AG04450 (cell line): ENCODE measurements at regions not wholly inside any gene's neighbourhood (a gene's known extent, or its start where the extent isn't known, plus 50 kb on each side); places are given as distances from the start of the nearest gene placed in this dataset.

Experiments
- CTCF ChIA-PET: fragments of 300-600, 350-600 bp; formaldehyde crosslinking; extraction: SDS; loops from one replicate; lab custom pipeline; 2022; ENCODE audit warnings: antibody characterized with exemption, inconsistent platforms; lab: Charles Lee
- POLR2A ChIA-PET: fragments of 350-600 bp; formaldehyde crosslinking; extraction: SDS; loops from one replicate; lab custom pipeline; 2021; ENCODE audit warnings: antibody characterized with exemption, inconsistent platforms; lab: Yijun Ruan, JAX
- DNase-seq: peaks from one replicate; pipeline ENCODE4 v3.0.0-alpha.2; 2011; ENCODE audit warnings: low read depth, low spot score
- H3K27ac ChIP-seq: one replicate; pipeline ENCODE4 v1.5.1; 2012; ENCODE audit warnings: low read depth, low read length, control low read depth
- H3K27me3 ChIP-seq: one replicate; pipeline ENCODE4 v1.6.0; 2012; ENCODE audit warnings: low read length; ENCODE audit not compliant: control insufficient read depth, insufficient read depth
- H3K4me3 ChIP-seq: 2 replicates; pipeline ENCODE4 v1.5.1; 2011; ENCODE audit warnings: mild to moderate bottlenecking, low read depth, low read length, control low read depth
- H3K9me3 ChIP-seq: 2 replicates; pipeline ENCODE4 v1.5.1; 2012; ENCODE audit warnings: low read length; ENCODE audit not compliant: control insufficient read depth, insufficient read depth
- TF ChIP-seq, protein P1 (sequence below): IDR thresholded peaks from 2 replicates; pipeline ENCODE4 v1.5.1; 2011; ENCODE audit warnings: low read depth, low read length, control low read depth, inconsistent platforms

GRCh38 chr21:35303085-35303484, 254.0 kb upstream of the RUNX1 start:
- ChIA-PET POLR2A (interaction anchor here (0.6 kb wide), 1 partner anchor 98 kb away, joined by 3 read pairs; no protein-coding TSS in a partner anchor), CTCF (no interaction called here)
- Histone ChIP-seq H3K9me3 (no peaks in the 10 kb centered on the region), H3K4me3 (no peak overlapping the region), H3K27ac (no peak overlapping the region), H3K27me3 (no peaks in the 10 kb centered on the region)
- TF ChIP-seq, protein P1, sequence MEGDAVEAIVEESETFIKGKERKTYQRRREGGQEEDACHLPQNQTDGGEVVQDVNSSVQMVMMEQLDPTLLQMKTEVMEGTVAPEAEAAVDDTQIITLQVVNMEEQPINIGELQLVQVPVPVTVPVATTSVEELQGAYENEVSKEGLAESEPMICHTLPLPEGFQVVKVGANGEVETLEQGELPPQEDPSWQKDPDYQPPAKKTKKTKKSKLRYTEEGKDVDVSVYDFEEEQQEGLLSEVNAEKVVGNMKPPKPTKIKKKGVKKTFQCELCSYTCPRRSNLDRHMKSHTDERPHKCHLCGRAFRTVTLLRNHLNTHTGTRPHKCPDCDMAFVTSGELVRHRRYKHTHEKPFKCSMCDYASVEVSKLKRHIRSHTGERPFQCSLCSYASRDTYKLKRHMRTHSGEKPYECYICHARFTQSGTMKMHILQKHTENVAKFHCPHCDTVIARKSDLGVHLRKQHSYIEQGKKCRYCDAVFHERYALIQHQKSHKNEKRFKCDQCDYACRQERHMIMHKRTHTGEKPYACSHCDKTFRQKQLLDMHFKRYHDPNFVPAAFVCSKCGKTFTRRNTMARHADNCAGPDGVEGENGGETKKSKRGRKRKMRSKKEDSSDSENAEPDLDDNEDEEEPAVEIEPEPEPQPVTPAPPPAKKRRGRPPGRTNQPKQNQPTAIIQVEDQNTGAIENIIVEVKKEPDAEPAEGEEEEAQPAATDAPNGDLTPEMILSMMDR: no peak
- DNase-seq: peak; percentile 66

GRCh38 chr21:35298757-35299156, 249.7 kb upstream of the RUNX1 start:
- no peak overlapping the region for H3K27ac ChIP-seq
- no peak overlapping the region for H3K4me3 ChIP-seq
- ChIA-PET CTCF (no interaction called here), POLR2A (no interaction called here)
- TF ChIP-seq, protein P1: no peak
- no peaks in the 10 kb centered on the region for H3K27me3 ChIP-seq
- no peaks in the 10 kb centered on the region for H3K9me3 ChIP-seq
- no peak for DNase-seq

GRCh38 chr21:35297665-35298064, 248.6 kb upstream of the RUNX1 start:
- H3K27me3 ChIP-seq: no peaks in the 10 kb centered on the region
- no peaks in the 10 kb centered on the region for H3K9me3 ChIP-seq
- no peak overlapping the region for H3K4me3 ChIP-seq
- DNase-seq: no peak
- TF ChIP-seq, protein P1: no peak
- H3K27ac ChIP-seq: no peak overlapping the region
- ChIA-PET CTCF (no interaction called here), POLR2A (no interaction called here)

- no peak for DNase-seq
- Histone ChIP-seq H3K4me3 (no peak overlapping the region), H3K27me3 (no peaks in the 10 kb centered on the region), H3K27ac (no peak overlapping the region), H3K9me3 (no peaks in the 10 kb centered on the region)
- TF ChIP-seq, protein P1: no peak
- ChIA-PET POLR2A (no interaction called here), CTCF (no interaction called here)
Measured at GRCh38 chr21:35294231-35294898, 245.3 kb upstream of the RUNX1 start.

GRCh38 chr21:35291973-35292627, 243.0 kb upstream of the RUNX1 start:
- Histone ChIP-seq H3K4me3 (no peak overlapping the region), H3K9me3 (peaks cover 3% of the 10 kb centered on the region; the same call in 1 of the 2 replicates), H3K27ac (no peak overlapping the region), H3K27me3 (no peaks in the 10 kb centered on the region)
- POLR2A ChIA-PET: no interaction called here
- CTCF ChIA-PET: no interaction called here
- DNase-seq: no peak
- TF ChIP-seq, protein P1: no peak
